ENCODE measurements at regions not wholly inside any gene's neighbourhood (a gene's known extent, or its start where the extent isn't known, plus 50 kb on each side); places are given as distances from the start of the nearest gene placed in this dataset.
A peak's percentile ranks its signal among the peaks of the same experiment; 100 is the strongest.

DNA sequence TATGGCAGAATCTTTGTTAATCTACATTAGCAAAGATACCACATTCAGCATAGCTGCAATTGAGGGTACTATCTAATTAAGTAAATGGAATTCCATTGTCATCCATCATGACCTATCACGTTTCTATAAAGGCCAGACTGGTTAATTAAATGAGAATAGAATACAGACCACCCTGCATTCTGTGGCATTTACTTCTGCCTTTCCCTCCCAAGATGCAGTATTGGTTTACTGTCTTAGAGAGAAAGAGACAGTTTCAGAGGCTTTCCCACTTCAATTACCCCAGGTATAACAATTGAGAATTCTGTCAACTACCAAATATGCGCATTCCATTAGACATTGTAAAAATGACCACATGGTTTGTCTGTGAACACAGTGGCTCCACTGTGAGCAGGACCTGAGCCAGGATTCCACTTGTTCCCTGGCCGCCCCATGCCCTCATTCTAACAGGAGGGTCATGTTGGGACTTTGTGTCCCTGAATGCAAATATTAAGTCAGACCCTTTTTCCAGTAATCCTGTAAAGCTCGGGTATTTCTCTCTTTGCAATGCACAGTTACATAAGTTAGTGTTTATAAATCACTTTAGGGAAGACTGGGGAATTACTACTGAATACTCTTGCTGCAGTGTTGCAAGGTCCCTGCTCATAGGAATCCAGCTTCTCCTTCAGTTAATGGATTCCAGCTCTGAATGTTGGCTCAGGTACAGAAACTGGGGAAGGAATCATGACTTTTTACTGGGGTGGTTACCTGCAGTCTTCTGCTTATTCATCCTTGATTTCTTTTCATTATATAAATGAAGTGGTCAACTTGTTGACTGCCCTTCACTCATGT lies 261.0 kb downstream of the PDGFC start:
- DNase-seq, result no peak

DNA sequence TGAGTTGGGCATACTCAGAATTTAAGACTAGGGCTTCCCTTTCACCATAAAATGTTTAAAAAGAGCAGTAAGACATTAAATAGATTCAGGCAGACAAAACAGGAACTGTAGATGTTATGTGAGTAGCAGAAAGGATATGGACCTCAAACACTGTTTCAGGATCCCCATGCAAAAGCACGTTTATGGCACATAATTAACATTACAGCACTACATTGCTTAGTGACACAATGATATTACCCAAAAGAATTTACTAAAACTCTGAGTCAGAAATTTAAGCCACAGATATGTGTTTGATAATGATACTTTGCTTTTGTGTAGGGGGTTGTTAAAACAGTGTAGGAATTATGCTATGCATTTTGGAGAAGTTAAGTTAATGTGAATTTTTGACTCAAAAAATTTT lies 266.3 kb downstream of the PDGFC start:
- DNase-seq, result no peak

- no peak for DNase-seq
Measured at GRCh38 chr4:156695163-156695562, 276.4 kb downstream of the PDGFC start.

- no peak for DNase-seq
Measured at GRCh38 chr4:156694413-156694812, 277.2 kb downstream of the PDGFC start.

GRCh38 chr4:156693557-156693956 lies 278.0 kb downstream of the PDGFC start:
- DNase-seq, result no peak

DNA sequence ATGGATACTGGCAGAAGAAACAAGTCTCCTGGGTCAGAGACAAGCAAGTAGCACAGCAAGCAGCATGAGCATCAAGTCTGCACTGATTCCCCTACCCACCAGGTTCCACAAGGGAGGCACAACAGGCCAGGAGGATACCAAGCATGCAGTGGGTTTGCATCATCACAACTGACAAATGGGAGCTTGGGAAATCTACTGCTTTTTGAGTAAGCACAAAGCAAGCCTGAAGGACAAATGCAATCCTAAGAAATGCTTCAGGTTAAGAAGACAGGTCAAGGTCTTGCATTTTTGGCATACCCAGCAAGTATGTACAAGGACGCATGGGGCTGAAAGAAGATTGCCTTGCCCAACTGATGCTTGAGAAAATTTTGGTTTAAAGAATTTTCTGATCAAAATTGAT lies 279.6 kb downstream of the PDGFC start:
- DNase-seq, result no peak

DNA sequence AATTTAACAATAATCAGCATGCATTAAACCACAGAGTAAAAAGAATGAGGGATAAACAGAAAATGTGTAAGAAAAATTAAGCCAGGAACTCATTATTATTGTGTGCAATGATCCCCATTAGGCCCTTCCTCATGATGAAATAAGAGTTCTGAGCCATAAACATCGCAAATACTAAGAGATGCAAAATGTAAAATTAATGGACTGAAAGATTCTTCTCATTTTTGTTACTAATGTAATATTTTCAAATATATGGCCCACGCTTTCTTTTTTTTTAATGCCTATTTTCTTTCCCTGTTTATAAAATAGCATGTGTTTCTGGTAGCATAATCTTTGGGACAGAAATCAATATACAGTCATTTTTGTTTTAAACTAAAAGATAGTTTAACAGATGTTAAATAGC lies 281.0 kb downstream of the PDGFC start:
- peak in 1 of 2 donors; percentile 17 for DNase-seq

- DNase-seq, result peak; percentile 51 to 57
Measured at GRCh38 chr4:156686120-156686519, 285.5 kb downstream of the PDGFC start.

DNA sequence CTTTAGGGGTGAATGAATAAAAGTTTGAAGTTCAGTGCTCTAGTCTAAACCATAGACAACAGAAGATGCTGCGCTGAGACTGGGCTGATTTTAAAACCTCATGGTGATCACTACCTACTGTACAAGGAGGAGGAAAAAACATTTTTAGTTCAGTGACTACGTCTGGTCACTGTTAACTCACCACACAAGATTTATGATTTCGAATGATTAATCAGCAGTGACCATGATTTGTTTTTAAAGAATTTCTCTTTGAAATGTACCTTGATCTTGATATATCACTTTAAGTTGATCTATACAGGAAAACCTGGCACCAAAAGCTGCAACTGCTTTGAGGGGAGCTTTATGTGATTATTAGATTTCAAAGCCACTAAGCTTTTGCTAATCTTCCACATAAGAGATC lies 286.3 kb downstream of the PDGFC start:
- no peak for DNase-seq

GRCh38 chr4:156677656-156678055 lies 293.9 kb downstream of the PDGFC start:
- no peak for DNase-seq

DNA sequence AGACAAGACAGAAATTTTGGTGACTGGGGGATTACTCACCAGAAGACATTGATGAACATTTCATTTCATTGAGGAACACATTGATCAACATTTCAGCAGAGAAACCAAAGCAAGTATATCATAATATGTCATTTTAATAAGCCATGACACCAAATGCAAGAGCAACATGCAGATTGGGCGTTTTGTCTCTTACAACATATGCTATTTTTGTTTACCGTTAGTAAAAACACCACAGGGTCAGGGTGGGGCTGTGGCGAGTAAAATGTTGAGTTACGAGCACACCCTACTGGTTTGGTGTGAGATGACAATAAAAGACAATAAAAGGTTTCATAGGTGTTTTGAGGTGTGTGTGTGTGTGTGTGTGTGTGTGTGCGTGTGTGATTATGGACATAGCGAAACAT lies 294.5 kb downstream of the PDGFC start:
- DNase-seq, result no peak

DNA sequence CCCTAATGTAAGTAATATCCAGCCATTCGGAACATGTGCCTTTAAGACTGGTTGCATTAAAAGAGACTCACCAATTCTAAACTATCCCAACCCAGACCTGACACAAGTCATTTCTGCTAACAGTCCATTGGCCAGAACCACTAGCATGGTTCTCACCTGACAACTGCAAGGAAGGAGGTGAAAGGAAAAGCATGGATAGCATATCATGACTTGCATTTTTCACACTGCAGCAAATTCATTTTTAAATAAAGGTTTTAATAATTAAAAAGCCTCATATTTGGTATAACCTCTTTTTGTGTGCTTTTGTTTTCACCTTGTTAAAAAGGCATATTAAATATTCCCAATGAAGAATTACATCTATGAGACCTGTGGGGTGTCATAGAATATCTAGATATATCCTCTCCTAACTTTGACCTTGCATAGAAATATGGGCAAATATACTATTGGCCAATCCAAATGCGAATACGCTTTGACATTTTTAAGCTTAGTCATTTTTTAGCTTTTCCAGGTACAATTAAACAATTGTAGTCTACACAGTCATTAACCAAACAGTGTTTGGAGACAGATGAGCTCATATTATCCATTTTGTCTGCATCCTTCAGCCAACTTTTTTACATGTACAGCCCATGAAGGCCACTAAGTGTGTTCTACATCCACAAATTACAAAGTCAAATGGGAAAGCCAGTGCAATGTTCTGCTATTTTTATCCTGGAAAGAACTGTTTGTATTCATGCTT lies 295.3 kb downstream of the PDGFC start:
- DNase-seq, result no peak

DNA sequence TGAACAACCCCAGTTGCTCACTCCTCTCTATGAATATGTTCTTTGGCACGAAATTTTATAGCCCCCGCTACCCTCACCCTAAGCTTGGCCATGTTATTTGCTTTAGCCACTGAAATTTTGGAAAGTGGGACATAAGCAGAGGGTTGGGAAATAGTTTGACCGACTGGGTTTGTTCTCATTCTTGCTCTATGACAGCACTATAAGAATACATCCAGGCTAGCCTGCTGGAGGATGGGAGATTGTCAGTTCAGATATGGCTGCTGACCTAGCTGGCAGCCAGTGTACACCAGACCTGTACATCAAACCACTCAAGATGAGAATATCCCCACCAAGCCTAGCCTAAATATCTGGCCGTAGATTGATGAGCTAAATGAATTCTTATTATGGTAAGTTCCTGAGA lies 298.1 kb downstream of the PDGFC start:
- DNase-seq, result no peak

- no peak for DNase-seq
Measured at GRCh38 chr4:156672492-156673305, 298.9 kb downstream of the PDGFC start.

GRCh38 chr4:156665780-156666366 lies 305.7 kb downstream of the PDGFC start:
- no peak for DNase-seq

DNA sequence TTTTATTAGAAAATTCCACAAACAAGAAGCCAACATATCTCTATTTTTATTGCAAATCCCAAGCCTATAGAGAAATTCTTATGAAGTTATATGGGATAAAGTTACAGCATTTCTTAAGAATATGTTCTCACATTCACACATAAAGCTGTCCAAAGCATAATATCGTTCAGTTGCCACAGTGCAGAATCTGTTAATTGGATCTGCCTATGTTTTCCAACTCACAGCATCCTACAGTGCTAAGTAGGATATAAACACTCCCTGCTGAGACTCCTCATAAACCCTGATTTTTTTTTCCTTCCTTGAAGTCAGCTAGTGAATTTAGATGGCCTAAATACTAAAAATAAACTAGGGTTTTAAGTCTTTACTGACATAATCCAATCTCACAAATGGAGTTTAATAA lies 307.9 kb downstream of the PDGFC start:
- no peak for DNase-seq

GRCh38 chr4:156662921-156663320 lies 308.7 kb downstream of the PDGFC start:
- no peak for DNase-seq

- DNase-seq, result no peak
Measured at GRCh38 chr4:156661555-156661954, 310.0 kb downstream of the PDGFC start.

DNA sequence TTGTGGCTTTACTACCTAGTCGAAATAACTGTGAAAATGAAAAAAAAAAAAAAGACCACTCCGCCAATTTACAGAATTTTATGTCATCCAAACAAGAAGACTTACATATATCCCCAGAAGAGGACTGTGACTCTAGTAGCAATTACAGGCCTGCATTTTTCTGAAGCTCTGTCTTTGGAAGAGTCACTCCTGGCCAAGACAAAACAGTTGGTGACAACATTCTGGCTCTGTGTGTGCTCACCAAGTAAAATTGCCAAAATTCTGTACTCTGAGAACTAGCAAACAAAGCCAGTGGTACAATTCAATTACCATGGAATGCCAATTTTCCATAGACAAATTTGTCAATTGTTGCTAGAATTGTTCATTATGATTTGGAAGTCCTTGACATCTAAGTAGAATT lies 311.1 kb downstream of the PDGFC start:
- DNase-seq, result no peak

- DNase-seq, result no peak
Measured at GRCh38 chr4:156659983-156660382, 311.6 kb downstream of the PDGFC start.

DNA sequence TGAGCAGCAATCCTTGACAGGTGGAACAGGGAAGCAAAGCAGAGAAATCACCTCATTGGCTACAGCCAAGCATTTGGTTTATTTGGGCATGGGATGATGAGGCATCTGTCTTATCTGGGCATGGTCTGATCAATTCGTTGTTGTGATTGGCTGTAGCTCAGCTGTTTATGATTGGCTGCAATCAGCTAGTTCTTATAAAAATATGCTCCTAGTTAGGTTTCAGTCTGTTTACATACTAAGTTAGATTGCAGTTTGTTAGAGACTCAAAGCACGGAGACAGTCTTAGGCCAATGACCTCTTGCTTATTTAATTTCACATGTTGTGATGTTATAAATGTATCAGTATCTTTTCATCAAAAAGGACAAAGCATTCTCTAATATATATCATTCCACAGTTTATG lies 312.0 kb downstream of the PDGFC start:
- DNase-seq, result no peak

- no peak for DNase-seq
Measured at GRCh38 chr4:156656896-156657295, 314.7 kb downstream of the PDGFC start.
